MM.1S (cell line): ENCODE measurements at regions not wholly inside any gene's neighbourhood (a gene's known extent, or its start where the extent isn't known, plus 50 kb on each side); places are given as distances from the start of the nearest gene placed in this dataset.

ENCODE experiments used
- EZH2 ChIP-seq: fragments of 300-600 bp; sonication (generic); optimal IDR thresholded peaks from 2 replicates; pipeline ENCODE3; 2017; ENCODE audit warnings: low read depth, mild to moderate bottlenecking, antibody characterized with exemption, low read length, mixed read lengths
- EZH2phosphoT487 ChIP-seq: fragments of 300-600 bp; sonication (generic); IDR thresholded peaks from 2 replicates; pipeline ENCODE4 v1.6.1; 2018; ENCODE audit warnings: antibody characterized with exemption, low read length
- TF ChIP-seq, protein P1 (sequence below): fragments of 300-600 bp; sonication (generic); IDR thresholded peaks from 2 replicates; pipeline ENCODE4 v1.5.1; 2016; ENCODE audit warnings: antibody characterized with exemption, low read length, mixed read lengths

DNA sequence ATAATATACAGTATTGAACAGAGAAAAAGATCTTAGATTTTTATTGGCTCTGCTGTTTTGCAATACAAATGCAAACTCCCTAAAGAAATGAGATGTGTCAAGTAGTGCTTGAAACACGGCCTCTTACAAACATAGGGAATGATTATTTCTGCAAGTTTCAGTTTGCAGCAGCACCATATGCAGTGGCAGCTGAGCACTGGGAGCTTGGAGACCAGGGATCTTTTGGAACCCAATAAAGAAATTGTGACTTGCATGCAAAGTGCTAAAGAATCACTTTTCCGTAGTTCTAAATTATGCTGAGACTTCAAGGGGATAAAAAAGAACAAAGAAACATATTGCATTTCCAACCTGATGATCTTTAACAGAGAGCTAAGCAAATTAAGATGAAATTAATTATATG, 674.6 kb upstream of the ZNF608 start:
- TF ChIP-seq, protein P1, sequence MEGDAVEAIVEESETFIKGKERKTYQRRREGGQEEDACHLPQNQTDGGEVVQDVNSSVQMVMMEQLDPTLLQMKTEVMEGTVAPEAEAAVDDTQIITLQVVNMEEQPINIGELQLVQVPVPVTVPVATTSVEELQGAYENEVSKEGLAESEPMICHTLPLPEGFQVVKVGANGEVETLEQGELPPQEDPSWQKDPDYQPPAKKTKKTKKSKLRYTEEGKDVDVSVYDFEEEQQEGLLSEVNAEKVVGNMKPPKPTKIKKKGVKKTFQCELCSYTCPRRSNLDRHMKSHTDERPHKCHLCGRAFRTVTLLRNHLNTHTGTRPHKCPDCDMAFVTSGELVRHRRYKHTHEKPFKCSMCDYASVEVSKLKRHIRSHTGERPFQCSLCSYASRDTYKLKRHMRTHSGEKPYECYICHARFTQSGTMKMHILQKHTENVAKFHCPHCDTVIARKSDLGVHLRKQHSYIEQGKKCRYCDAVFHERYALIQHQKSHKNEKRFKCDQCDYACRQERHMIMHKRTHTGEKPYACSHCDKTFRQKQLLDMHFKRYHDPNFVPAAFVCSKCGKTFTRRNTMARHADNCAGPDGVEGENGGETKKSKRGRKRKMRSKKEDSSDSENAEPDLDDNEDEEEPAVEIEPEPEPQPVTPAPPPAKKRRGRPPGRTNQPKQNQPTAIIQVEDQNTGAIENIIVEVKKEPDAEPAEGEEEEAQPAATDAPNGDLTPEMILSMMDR = no peak
- TF ChIP-seq EZH2 (no peak), EZH2phosphoT487 (no peak)
